Epidermal melanocyte (primary cell): ENCODE measurements at regions not wholly inside any gene's neighbourhood (a gene's known extent, or its start where the extent isn't known, plus 50 kb on each side); places are given as distances from the start of the nearest gene placed in this dataset.

ENCODE experiments used
- DNase-seq: peaks from one replicate; pipeline ENCODE4 v3.0.0; 2011; ENCODE audit warnings: low spot score; ENCODE audit not compliant: insufficient read length

- DNase-seq = no peak
Measured at GRCh38 chr7:33849971-33850559, 55.3 kb upstream of the BMPER start.

DNA sequence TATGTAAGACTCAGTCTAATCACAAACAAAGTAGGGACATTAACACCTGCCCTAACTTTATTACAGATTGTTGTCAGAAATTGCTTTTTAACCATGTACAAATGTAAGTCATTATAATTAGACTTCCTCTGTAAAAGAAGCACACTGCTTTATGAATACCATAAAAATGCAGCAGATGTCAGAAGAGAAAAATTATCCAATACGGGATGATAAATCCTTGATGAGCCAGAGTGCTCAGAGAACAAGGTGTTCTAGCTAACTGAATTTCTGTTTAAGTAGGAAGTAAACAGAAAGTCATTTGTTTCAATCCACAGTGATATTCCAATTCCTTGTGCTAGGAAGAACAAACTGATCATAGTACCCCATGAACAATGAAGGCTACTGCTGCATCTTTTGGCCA, 54.6 kb upstream of the BMPER start:
- DNase-seq = no peak

GRCh38 chr7:33852838-33853237, 52.5 kb upstream of the BMPER start:
- DNase-seq = no peak

- DNase-seq = no peak
Measured at GRCh38 chr7:33853361-33854062, 51.8 kb upstream of the BMPER start.

DNA sequence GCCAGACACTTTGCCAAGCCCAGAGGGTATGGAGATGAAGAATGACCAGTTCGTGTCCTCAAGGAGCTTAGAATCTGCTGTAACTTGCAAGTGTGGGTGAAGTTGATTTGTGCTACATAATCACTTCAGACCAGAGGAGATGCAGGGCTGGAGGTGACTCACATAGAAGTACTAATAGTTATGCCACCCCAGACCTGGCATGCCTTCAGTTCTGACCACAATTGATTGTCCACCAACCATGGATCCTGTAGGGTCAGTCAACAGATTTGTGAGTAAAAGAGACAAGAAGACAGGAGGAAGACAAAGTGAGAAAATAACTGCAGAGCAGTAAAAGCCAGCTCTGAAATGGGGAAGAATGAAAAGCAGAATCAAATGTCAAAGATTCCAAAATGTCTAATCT, 51.2 kb upstream of the BMPER start:
- no peak for DNase-seq

DNA sequence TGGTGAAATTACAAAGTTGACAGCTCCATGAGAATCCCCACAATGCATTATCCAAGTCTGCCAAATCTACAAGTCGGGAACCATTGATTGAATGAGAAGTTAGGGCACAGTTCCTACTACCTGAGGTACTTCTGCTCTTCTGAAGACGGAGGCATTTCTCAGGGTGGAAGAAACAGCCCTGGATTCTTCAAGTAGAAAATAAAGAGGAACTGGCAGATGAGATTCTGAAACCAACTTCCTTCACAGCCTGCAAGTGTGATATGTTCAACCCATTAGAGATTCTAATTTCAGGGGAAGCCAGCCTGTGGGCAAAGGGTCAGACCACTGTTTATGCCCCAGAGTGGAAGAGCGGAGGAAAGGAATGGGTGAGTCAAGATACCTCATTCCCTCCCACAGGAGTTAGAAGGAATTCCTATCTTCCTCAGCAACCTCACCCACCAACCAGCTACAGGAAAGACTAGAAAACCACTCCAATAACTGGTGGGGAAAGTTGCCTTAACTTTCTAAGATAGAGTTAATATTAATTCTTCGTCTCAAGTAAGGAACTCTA, 50.5 kb upstream of the BMPER start:
- no peak for DNase-seq
